ENCODE measurements at regions not wholly inside any gene's neighbourhood (a gene's known extent, or its start where the extent isn't known, plus 50 kb on each side); places are given as distances from the start of the nearest gene placed in this dataset.

- no peak for DNase-seq (ENCODE audit: extremely low spot score, unreplicated experiment)
- no peak overlapping the region for H3K27ac Mint-ChIP-seq
- no peaks in the 10 kb centered on the region for H3K27me3 Mint-ChIP-seq
- TF ChIP-seq CTCF (conservative IDR thresholded peaks at IDR 0.05) = no peak
- H3K36me3 Mint-ChIP-seq = no peaks in the 10 kb centered on the region
- H3K4me1 Mint-ChIP-seq (ENCODE audit: unreplicated experiment) = peaks cover 8% of the 10 kb centered on the region
- H3K4me3 Mint-ChIP-seq = no peak overlapping the region
- H3K9me3 Mint-ChIP-seq = peaks cover 4% of the 10 kb centered on the region
Measured at GRCh38 chr3:110593749-110594148, 477.9 kb upstream of the NECTIN3 start.

DNA sequence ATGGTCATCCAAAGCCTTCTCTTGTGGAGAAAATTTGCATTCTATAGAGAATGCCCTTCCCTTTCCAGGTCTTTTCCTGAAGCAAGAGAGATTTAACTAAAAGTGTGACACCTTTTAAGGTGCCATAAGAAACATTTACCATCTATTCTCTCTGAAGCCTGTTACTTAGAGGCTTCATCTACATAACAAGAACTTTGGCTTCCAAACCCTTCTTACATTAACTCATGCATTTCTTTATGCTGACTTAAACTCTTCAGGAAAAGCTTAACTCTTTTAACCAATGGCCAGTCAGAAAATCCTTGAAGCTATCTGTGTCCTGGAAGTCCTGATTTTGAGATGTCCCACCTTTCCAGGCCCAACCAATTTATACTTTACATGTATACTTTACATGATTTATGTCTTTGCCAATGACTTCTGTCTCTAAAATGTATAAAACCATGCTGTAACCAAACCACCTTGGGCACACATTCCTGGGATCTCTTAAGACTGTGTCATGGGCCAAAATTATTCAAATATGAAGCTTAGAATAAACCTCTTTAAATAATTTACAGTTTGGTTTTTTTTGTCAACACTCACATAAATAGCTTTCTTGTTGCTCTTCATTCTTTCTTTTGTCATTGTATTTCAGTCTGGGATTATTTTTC is 472.6 kb upstream of the NECTIN3 start:
- H3K36me3 Mint-ChIP-seq = no peaks in the 10 kb centered on the region
- H3K27ac Mint-ChIP-seq = no peak overlapping the region
- DNase-seq (ENCODE audit: extremely low spot score, unreplicated experiment) = no peak

DNA sequence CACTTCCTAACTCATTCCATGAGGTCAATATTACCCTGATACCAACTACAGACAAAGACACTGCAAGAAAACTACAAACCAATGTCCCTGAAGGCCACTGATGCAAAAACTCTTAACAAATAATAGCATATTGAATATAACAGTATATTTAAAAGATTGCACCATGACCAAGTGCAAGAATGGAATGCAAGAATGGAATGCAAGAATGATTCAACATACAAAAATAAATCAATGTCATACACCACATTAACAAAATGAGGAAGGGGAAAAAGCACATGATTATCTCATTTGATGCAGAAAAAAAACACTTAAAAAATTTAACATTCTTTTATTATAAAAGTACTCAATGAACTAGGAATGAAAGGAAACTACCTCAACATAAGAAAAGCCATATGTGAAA is 463.1 kb upstream of the NECTIN3 start:
- H3K9me3 Mint-ChIP-seq = peaks cover under 1% of the 10 kb centered on the region
- H3K27me3 Mint-ChIP-seq = no peaks in the 10 kb centered on the region
- TF ChIP-seq CTCF (conservative IDR thresholded peaks at IDR 0.05) = no peak
- DNase-seq (ENCODE audit: extremely low spot score, unreplicated experiment) = no peak
- no peak overlapping the region for H3K27ac Mint-ChIP-seq
- no peak overlapping the region for H3K4me3 Mint-ChIP-seq
- H3K4me1 Mint-ChIP-seq (ENCODE audit: unreplicated experiment) = no peaks in the 10 kb centered on the region
- peaks cover under 1% of the 10 kb centered on the region for H3K36me3 Mint-ChIP-seq

More for the DNA sequence above, 472.6 kb upstream of the NECTIN3 start:
- no peak overlapping the region for H3K4me3 Mint-ChIP-seq
- TF ChIP-seq CTCF (conservative IDR thresholded peaks at IDR 0.05) = no peak
- no peaks in the 10 kb centered on the region for H3K9me3 Mint-ChIP-seq
- no peaks in the 10 kb centered on the region for H3K27me3 Mint-ChIP-seq
- no peaks in the 10 kb centered on the region for H3K4me1 Mint-ChIP-seq (ENCODE audit: unreplicated experiment)

DNA sequence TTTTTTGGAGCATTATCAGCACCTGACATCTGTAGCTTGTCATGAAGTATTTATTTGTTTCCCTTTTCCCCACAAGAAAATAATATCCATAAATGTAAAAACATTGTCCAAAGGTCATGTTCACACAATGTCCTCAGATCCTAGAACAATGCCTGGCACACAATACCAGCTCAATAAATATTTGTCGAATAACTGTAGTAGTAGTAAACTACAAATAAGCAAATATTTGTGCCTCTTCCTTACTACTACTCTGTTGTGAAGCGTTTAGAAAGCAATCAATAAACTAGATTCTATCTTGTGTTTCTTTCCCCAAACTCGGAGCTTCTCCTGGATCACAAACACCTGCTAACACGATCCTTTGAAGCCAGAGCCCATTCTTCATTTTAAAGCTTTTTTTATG is 459.6 kb upstream of the NECTIN3 start:
- TF ChIP-seq CTCF (conservative IDR thresholded peaks at IDR 0.05) = no peak
- Mint-ChIP-seq H3K4me3 (no peak overlapping the region), H3K27me3 (no peaks in the 10 kb centered on the region)

DNA sequence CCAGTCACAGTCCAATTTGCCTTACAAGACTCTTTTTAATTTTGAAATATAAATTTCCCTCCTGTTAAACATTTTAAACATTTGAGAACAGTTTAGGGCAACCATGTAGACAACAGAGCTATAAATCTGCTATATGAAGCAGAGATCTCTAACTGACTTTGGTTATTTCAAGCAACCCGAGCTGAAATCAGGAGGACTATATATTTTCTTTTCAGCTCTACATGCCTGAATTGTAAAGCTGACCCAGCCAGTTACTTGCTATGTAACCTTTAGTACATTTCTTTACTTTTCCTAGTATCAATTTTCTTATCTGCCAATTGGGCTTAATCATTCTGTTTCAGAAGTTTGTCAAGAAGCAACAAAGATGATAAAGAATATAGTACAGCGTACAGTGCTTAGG is 457.4 kb upstream of the NECTIN3 start:
- DNase-seq (ENCODE audit: extremely low spot score, unreplicated experiment) = no peak
- H3K27ac Mint-ChIP-seq = no peak overlapping the region

More for the DNA sequence above, 459.6 kb upstream of the NECTIN3 start:
- peaks cover 5% of the 10 kb centered on the region for H3K9me3 Mint-ChIP-seq
- no peak overlapping the region for H3K27ac Mint-ChIP-seq
- H3K4me1 Mint-ChIP-seq (ENCODE audit: unreplicated experiment) = peaks cover 6% of the 10 kb centered on the region
- DNase-seq (ENCODE audit: extremely low spot score, unreplicated experiment) = no peak
- H3K36me3 Mint-ChIP-seq = peaks cover 3% of the 10 kb centered on the region

More for the DNA sequence above, 457.4 kb upstream of the NECTIN3 start:
- no peak for TF ChIP-seq CTCF (conservative IDR thresholded peaks at IDR 0.05)
- Mint-ChIP-seq H3K36me3 (peaks cover 3% of the 10 kb centered on the region), H3K4me1 (ENCODE audit: unreplicated experiment) (peaks cover 6% of the 10 kb centered on the region), H3K9me3 (peaks cover 5% of the 10 kb centered on the region), H3K27me3 (no peaks in the 10 kb centered on the region), H3K4me3 (no peak overlapping the region)
